Inflammatory macrophage treated with lipopolysaccharide for 1 hour (primary cell): ENCODE measurements at regions not wholly inside any gene's neighbourhood (a gene's known extent, or its start where the extent isn't known, plus 50 kb on each side); places are given as distances from the start of the nearest gene placed in this dataset.
A peak's percentile ranks its signal among the peaks of the same experiment; 100 is the strongest.

ENCODE experiments used
- DNase-seq, 2 donors: peaks; one replicate each; pipeline ENCODE4 v3.0.0-alpha.2; 2020 to 2022

DNA sequence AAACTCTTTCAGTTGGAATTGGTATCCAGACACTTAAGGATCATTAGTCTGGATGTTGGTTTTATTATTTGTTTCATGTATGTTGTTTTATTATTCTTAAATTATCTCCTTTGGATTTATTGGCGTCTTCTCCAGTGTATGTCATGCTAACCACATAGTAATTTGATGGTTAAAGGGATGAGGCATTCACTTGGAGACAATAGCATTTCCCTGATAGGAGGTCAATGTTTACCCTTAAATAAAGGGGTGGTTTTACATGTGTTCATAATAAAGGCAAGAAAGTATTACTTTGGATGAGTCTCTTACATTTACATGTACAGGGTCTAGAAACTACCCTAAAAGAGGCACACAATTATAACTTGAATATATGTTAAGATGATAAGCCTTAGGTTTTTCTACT is 51.2 kb upstream of the RNF144B start:
- DNase-seq = no peak

DNA sequence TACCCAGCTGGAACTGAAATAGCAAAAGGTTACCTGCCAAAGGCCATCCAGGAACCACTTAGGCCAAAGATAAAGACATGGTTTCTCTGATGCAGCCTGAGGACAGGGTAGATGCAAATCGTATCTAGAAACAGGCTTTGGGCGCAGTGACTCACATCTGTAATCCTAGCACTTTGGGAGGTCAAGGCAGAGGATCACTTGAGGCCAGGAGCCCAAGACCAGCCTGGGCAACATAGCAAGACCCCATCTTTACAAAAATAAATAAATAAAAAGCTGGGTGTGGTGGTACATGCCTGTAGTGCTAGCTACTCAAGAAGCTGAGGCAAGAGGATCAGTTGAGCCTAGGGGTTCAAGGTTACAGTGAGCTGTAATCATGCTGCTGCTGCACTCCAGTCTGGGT is 52.9 kb upstream of the RNF144B start:
- no peak for DNase-seq

- peak; percentile 90 to 96 for DNase-seq
Observed at GRCh38 chr6:18330548-18331081, 56.5 kb upstream of the RNF144B start.

DNA sequence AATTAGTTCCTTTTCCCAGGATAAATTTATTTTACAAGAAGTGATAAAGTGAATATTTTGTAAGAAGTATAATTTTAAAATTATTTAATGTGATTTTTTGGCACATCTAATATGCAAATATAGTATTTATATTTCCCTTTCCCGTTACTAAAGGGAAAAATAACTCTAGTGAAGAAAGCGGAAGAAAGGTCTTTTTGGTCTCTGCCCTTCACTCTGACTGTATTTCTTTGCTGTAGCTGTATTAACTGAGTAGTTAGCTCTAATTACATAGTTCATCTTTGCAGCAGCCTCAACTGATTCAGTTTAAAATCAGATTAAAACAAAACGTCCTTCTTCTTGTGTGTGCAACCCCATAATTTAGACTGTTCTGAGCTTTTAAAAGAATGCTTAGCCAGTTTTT is 57.4 kb upstream of the RNF144B start:
- DNase-seq = peak; percentile 77 to 85

GRCh38 chr6:18328540-18328939 is 58.6 kb upstream of the RNF144B start:
- peak; percentile 86 to 90 for DNase-seq

GRCh38 chr6:18328070-18328469 is 59.1 kb upstream of the RNF144B start:
- peak; percentile 42 to 47 for DNase-seq

DNA sequence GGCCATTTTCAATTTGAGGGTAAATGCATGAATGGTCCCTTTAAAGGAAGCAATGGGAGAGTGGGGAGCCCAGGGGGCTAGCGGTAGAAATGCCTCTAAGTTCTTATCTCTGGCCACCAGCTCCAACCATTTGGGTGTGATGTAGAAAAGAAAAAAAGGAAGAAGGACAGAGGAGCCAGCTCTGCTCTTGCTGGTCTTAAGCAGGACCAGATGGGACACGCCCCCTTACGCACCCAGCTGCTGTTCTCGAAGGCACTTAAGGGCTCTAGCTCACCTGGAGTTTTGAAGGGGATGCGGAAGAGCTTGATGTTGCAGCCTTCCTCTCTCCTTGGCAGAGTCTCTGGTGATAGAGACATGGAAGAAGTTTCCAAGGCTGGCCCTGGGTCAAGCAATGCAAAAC is 59.5 kb upstream of the RNF144B start:
- peak in 1 of 2 donors; percentile 77 for DNase-seq

DNA sequence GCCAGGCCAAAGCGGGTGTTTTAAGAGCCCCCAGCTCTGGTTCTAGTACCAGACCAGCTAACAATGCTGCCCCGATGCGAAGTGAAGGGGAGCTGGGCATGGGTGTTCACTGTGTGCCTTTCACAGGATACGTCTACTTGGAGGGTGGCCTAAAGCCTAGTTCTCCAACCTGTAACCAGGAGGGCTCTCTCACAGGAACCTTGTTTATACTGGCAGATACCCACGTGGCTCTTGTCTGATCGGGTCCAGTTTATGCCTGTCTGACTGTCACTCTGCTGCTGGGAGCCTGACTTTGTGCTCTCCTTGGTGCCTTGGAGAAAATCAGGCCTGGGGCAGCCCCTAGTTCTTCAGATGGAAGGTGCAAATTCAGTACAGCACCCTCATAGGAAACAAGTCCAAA is 60.2 kb upstream of the RNF144B start:
- no peak for DNase-seq

- DNase-seq = no peak
Observed at GRCh38 chr6:18326001-18326400, 61.1 kb upstream of the RNF144B start.

DNA sequence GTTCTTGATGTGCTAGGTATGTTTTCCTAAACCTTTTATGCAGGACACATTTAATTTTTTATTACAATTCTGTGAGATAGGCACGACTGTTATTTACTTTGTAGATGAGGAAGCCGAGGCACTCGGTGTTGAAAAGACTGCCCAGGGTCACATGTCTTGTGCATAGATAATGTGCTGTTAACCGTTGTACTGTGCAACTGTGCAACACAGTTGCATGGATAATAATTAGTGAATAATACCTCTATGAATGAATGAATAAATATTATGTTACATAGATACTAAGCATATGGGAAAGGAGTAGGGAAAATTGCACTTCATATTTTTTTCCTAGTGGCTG is 60.3 kb upstream of the DEK start:
- peak in 1 of 2 donors; percentile 43 for DNase-seq

- DNase-seq = peak; percentile 61 to 92
Observed at GRCh38 chr6:18323935-18324705, 59.8 kb upstream of the DEK start.

DNA sequence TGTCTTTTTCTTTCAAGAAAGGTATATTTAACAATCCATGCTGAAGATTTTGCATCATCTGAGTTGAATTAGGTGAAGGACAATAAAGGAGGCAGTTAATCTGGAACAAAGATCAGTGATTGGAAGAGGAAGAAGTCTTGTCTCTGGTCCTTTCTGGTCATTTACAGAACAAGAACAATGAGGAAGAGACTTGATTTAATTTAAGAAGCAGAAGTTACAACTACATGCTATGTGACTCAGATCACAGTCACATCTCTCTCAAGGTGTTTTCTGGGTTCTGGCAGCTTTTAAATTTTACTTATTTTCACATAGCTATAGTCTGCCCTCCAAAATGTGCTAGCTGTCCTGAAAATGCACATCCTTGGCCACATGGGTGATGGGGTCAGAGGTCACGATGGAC is 53.5 kb upstream of the DEK start:
- peak; percentile 43 to 50 for DNase-seq

GRCh38 chr6:18314317-18314997 is 50.1 kb upstream of the DEK start:
- no peak for DNase-seq
